ENCODE measurements at regions not wholly inside any gene's neighbourhood (a gene's known extent, or its start where the extent isn't known, plus 50 kb on each side); places are given as distances from the start of the nearest gene placed in this dataset.

DNA sequence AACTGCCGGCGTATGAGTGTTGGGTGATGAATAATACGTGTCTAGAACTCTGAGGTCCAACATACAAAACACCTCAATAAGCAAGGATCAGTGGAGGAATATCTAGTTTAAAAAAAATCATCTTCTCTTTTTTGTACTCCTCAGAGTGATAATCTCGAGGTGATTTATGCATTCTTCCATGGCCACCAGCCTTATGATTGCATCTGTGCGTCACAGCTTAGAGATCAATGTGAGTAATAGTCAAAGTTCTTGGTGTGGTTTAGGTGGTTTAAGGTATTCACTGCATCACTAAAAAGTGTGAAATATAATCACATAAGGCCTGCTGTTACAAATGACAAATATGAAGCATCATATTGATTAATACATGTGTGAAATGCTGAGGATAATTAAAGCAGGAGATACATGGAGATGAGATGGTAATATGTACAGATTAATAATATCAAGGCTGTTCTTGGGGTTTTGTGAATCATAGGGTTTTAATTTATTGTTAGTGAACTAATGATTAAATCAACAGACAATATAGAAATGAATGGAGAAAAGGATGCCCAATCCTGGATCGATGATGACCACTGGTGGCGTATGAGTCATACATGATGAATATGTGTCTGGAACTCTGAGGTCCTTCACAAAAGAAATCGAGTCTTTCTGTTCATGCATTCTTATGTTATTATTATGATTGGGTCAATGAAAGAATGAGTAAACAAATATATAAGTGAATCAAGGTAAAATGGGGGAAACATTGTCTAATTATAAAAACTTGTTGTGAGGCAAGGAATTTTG is 68.8 kb upstream of the RTL1 start:
- Histone ChIP-seq H2AFZ (no peak overlapping the region), H3K4me2 (no peak overlapping the region), H4K20me1 (replicated peaks; ENCODE audit: insufficient read depth) (no peaks in the 10 kb centered on the region), H3K9me2 (ENCODE audit: insufficient read depth) (no peaks in the 10 kb centered on the region), H3F3A (replicated peaks; ENCODE audit: low read depth) (no peaks in the 10 kb centered on the region), H3K79me2 (replicated peaks; ENCODE audit: insufficient read depth) (no peaks in the 10 kb centered on the region), H3K27ac (ENCODE audit: low read depth) (no peak overlapping the region), H3K36me3 (ENCODE audit: insufficient read depth) (no peaks in the 10 kb centered on the region), H3K27me3 (ENCODE audit: insufficient read depth) (no peaks in the 10 kb centered on the region), H3K4me3 (no peak overlapping the region), H3K4me1 (ENCODE audit: insufficient read depth) (no peaks in the 10 kb centered on the region)
- no peak for ATAC-seq
- Mint-ChIP-seq H3K27ac (no peak overlapping the region), H3K4me1 (no peaks in the 10 kb centered on the region), H3K9me3 (no peaks in the 10 kb centered on the region), H3K4me3 (no peak overlapping the region), H3K27me3 (ENCODE audit: insufficient read depth, low read depth, poor library complexity) (no peaks in the 10 kb centered on the region), H3K36me3 (ENCODE audit: low read depth) (no peaks in the 10 kb centered on the region)
- TF ChIP-seq CREB1 (CRISPR knock-in tag; IDR thresholded peaks at IDR 0.05; ENCODE audit: low read depth) = no peak
- no peak for TF ChIP-seq ZNF331 (CRISPR knock-in tag; IDR thresholded peaks at IDR 0.05; ENCODE audit: low read depth)
- TF ChIP-seq POLR2AphosphoS5 (IDR thresholded peaks at IDR 0.05; ENCODE audit: low read depth) = no peak
- no peak for TF ChIP-seq NANOG (IDR thresholded peaks at IDR 0.05; ENCODE audit: borderline replicate concordance)
- TF ChIP-seq ZNF114 (CRISPR knock-in tag; IDR thresholded peaks at IDR 0.05) = no peak
- TF ChIP-seq, protein P1, sequence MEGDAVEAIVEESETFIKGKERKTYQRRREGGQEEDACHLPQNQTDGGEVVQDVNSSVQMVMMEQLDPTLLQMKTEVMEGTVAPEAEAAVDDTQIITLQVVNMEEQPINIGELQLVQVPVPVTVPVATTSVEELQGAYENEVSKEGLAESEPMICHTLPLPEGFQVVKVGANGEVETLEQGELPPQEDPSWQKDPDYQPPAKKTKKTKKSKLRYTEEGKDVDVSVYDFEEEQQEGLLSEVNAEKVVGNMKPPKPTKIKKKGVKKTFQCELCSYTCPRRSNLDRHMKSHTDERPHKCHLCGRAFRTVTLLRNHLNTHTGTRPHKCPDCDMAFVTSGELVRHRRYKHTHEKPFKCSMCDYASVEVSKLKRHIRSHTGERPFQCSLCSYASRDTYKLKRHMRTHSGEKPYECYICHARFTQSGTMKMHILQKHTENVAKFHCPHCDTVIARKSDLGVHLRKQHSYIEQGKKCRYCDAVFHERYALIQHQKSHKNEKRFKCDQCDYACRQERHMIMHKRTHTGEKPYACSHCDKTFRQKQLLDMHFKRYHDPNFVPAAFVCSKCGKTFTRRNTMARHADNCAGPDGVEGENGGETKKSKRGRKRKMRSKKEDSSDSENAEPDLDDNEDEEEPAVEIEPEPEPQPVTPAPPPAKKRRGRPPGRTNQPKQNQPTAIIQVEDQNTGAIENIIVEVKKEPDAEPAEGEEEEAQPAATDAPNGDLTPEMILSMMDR (conservative IDR thresholded peaks at IDR 0.05; ENCODE audit: low read depth in 2 of 2) = no peak
- no peak for TF ChIP-seq EZH2 (IDR thresholded peaks at IDR 0.05; ENCODE audit: low read depth, unreplicated experiment)
- no peak for TF ChIP-seq EZH2phosphoT487 (IDR thresholded peaks at IDR 0.05; ENCODE audit: unreplicated experiment)
- TF ChIP-seq, protein P2, sequence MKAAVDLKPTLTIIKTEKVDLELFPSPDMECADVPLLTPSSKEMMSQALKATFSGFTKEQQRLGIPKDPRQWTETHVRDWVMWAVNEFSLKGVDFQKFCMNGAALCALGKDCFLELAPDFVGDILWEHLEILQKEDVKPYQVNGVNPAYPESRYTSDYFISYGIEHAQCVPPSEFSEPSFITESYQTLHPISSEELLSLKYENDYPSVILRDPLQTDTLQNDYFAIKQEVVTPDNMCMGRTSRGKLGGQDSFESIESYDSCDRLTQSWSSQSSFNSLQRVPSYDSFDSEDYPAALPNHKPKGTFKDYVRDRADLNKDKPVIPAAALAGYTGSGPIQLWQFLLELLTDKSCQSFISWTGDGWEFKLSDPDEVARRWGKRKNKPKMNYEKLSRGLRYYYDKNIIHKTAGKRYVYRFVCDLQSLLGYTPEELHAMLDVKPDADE (IDR thresholded peaks at IDR 0.05) = no peak
- TF ChIP-seq, protein P3, sequence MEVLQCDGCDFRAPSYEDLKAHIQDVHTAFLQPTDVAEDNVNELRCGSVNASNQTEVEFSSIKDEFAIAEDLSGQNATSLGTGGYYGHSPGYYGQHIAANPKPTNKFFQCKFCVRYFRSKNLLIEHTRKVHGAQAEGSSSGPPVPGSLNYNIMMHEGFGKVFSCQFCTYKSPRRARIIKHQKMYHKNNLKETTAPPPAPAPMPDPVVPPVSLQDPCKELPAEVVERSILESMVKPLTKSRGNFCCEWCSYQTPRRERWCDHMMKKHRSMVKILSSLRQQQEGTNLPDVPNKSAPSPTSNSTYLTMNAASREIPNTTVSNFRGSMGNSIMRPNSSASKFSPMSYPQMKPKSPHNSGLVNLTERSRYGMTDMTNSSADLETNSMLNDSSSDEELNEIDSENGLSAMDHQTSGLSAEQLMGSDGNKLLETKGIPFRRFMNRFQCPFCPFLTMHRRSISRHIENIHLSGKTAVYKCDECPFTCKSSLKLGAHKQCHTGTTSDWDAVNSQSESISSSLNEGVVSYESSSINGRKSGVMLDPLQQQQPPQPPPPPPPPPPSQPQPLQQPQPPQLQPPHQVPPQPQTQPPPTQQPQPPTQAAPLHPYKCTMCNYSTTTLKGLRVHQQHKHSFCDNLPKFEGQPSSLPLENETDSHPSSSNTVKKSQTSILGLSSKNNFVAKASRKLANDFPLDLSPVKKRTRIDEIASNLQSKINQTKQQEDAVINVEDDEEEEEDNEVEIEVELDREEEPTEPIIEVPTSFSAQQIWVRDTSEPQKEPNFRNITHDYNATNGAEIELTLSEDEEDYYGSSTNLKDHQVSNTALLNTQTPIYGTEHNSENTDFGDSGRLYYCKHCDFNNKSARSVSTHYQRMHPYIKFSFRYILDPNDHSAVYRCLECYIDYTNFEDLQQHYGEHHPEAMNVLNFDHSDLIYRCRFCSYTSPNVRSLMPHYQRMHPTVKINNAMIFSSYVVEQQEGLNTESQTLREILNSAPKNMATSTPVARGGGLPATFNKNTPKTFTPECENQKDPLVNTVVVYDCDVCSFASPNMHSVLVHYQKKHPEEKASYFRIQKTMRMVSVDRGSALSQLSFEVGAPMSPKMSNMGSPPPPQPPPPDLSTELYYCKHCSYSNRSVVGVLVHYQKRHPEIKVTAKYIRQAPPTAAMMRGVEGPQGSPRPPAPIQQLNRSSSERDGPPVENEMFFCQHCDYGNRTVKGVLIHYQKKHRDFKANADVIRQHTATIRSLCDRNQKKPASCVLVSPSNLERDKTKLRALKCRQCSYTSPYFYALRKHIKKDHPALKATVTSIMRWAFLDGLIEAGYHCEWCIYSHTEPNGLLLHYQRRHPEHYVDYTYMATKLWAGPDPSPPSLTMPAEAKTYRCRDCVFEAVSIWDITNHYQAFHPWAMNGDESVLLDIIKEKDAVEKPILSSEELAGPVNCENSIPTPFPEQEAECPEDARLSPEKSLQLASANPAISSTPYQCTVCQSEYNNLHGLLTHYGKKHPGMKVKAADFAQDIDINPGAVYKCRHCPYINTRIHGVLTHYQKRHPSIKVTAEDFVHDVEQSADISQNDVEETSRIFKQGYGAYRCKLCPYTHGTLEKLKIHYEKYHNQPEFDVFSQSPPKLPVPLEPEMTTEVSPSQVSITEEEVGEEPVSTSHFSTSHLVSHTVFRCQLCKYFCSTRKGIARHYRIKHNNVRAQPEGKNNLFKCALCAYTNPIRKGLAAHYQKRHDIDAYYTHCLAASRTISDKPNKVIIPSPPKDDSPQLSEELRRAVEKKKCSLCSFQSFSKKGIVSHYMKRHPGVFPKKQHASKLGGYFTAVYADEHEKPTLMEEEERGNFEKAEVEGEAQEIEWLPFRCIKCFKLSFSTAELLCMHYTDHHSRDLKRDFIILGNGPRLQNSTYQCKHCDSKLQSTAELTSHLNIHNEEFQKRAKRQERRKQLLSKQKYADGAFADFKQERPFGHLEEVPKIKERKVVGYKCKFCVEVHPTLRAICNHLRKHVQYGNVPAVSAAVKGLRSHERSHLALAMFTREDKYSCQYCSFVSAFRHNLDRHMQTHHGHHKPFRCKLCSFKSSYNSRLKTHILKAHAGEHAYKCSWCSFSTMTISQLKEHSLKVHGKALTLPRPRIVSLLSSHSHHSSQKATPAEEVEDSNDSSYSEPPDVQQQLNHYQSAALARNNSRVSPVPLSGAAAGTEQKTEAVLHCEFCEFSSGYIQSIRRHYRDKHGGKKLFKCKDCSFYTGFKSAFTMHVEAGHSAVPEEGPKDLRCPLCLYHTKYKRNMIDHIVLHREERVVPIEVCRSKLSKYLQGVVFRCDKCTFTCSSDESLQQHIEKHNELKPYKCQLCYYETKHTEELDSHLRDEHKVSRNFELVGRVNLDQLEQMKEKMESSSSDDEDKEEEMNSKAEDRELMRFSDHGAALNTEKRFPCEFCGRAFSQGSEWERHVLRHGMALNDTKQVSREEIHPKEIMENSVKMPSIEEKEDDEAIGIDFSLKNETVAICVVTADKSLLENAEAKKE (CRISPR knock-in tag; IDR thresholded peaks at IDR 0.05) = no peak
- TF ChIP-seq JUNB (IDR thresholded peaks at IDR 0.05; ENCODE audit: unreplicated experiment) = no peak
- TF ChIP-seq, protein P4, sequence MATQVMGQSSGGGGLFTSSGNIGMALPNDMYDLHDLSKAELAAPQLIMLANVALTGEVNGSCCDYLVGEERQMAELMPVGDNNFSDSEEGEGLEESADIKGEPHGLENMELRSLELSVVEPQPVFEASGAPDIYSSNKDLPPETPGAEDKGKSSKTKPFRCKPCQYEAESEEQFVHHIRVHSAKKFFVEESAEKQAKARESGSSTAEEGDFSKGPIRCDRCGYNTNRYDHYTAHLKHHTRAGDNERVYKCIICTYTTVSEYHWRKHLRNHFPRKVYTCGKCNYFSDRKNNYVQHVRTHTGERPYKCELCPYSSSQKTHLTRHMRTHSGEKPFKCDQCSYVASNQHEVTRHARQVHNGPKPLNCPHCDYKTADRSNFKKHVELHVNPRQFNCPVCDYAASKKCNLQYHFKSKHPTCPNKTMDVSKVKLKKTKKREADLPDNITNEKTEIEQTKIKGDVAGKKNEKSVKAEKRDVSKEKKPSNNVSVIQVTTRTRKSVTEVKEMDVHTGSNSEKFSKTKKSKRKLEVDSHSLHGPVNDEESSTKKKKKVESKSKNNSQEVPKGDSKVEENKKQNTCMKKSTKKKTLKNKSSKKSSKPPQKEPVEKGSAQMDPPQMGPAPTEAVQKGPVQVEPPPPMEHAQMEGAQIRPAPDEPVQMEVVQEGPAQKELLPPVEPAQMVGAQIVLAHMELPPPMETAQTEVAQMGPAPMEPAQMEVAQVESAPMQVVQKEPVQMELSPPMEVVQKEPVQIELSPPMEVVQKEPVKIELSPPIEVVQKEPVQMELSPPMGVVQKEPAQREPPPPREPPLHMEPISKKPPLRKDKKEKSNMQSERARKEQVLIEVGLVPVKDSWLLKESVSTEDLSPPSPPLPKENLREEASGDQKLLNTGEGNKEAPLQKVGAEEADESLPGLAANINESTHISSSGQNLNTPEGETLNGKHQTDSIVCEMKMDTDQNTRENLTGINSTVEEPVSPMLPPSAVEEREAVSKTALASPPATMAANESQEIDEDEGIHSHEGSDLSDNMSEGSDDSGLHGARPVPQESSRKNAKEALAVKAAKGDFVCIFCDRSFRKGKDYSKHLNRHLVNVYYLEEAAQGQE (IDR thresholded peaks at IDR 0.05; ENCODE audit: unreplicated experiment) = no peak
- DNase-seq (ENCODE audit: low spot score) = no peak
